Stomach (tissue), 4 donors: ENCODE measurements at regions not wholly inside any gene's neighbourhood (a gene's known extent, or its start where the extent isn't known, plus 50 kb on each side); places are given as distances from the start of the nearest gene placed in this dataset.

ENCODE experiments used
- CTCF ChIP-seq, 7 experiments: fragments of 450-650 bp in 4 of 7; fragments of 200-600 bp in 3 of 7; sonication (generic) in 3 of 7; IDR thresholded peaks; one replicate each; pipeline ENCODE4 v1.5.1; 2016 to 2019; ENCODE audit warnings: antibody characterized with exemption in 7 of 7, control low read depth in 2 of 7, mild to moderate bottlenecking in 1 of 7
- EP300 ChIP-seq: sonication (generic); formaldehyde crosslinking; IDR thresholded peaks from one replicate; pipeline ENCODE4 v1.6.1; 2017; ENCODE audit warnings: antibody characterized with exemption
- POLR2A ChIP-seq, 4 donors: fragments of 450-650 bp; IDR thresholded peaks; one replicate each; pipeline ENCODE4 v1.6.1; 2016; ENCODE audit warnings: antibody characterized with exemption in 4 of 4, control low read depth in 2 of 4, mild to moderate bottlenecking in 1 of 4, moderate library complexity in 1 of 4
- POLR2AphosphoS5 ChIP-seq, 3 donors: sonication (generic); formaldehyde crosslinking; IDR thresholded peaks; one replicate each; pipeline ENCODE4 v1.6.1; 2016; ENCODE audit warnings: antibody characterized with exemption in 3 of 3

GRCh38 chr11:112548641-112549040, 288.0 kb upstream of the PLET1 start:
- TF ChIP-seq CTCF (IDR thresholded peaks at IDR 0.05) = no peak
- no peak for TF ChIP-seq EP300
- TF ChIP-seq POLR2A (IDR thresholded peaks at IDR 0.05) = no peak
- TF ChIP-seq POLR2AphosphoS5 (IDR thresholded peaks at IDR 0.05) = no peak
